Activated T-cell treated with anti-CD3 and anti-CD28 coated beads for 48 hours (primary cell): ENCODE measurements at regions not wholly inside any gene's neighbourhood (a gene's known extent, or its start where the extent isn't known, plus 50 kb on each side); places are given as distances from the start of the nearest gene placed in this dataset.

Source experiments
- DNase-seq: peaks from one replicate; pipeline ENCODE4 v3.0.0-alpha.2; 2020; ENCODE audit warnings: low read depth

GRCh38 chr3:59545374-59545773 is 495.5 kb upstream of the CFAP20DC start:
- no peak for DNase-seq

GRCh38 chr3:59542276-59542675 is 492.5 kb upstream of the CFAP20DC start:
- DNase-seq: no peak

DNA sequence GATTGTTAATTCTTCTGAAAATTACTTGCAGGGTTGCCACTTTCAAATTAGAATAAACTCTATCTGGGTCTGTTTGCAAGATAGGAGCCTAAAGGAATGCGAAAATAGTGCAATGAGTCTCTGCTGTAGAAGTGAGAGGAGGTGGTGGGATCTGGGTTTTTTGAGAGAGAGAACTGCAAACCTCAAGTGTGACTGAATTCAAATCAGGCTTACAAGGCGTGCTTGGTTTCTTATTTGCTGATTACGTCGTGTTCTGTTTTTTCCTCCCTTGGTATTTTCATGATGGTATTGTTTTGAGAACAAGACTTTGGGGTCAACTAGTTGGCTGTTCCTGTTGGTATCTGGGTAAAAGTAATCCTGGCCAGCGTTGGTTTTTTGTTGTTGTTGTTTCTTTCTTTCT is 490.9 kb upstream of the CFAP20DC start:
- DNase-seq: no peak

- no peak for DNase-seq
Measured at GRCh38 chr3:59540241-59540640, 490.4 kb upstream of the CFAP20DC start.

GRCh38 chr3:59538753-59539432 is 489.1 kb upstream of the CFAP20DC start:
- DNase-seq: no peak

- DNase-seq: no peak
Measured at GRCh38 chr3:59535791-59536221, 486.0 kb upstream of the CFAP20DC start.

- no peak for DNase-seq
Measured at GRCh38 chr3:59531994-59532393, 482.2 kb upstream of the CFAP20DC start.

- DNase-seq: no peak
Measured at GRCh38 chr3:59531066-59531745, 481.4 kb upstream of the CFAP20DC start.

- no peak for DNase-seq
Measured at GRCh38 chr3:59528251-59528650, 478.4 kb upstream of the CFAP20DC start.

- DNase-seq: no peak
Measured at GRCh38 chr3:59527493-59527892, 477.7 kb upstream of the CFAP20DC start.

DNA sequence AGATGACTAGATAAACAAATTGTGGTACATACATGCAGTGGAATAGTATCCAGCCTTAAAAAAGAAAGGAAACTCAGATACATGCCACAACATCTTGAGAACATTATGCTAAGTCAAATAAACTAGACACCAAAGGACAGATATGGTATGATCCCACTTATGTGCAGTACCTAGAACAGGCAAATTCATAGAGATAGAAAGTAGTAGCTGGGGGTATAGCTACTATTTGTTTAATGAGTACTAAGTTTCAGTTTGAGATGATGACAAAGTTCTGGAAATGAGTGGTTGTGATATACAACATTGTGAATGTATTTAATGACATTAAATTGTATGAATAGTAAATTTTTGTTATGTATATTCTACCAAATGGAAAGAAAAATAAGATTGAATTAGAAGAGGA is 477.2 kb upstream of the CFAP20DC start:
- no peak for DNase-seq

- no peak for DNase-seq
Measured at GRCh38 chr3:59522550-59522949, 472.7 kb upstream of the CFAP20DC start.

DNA sequence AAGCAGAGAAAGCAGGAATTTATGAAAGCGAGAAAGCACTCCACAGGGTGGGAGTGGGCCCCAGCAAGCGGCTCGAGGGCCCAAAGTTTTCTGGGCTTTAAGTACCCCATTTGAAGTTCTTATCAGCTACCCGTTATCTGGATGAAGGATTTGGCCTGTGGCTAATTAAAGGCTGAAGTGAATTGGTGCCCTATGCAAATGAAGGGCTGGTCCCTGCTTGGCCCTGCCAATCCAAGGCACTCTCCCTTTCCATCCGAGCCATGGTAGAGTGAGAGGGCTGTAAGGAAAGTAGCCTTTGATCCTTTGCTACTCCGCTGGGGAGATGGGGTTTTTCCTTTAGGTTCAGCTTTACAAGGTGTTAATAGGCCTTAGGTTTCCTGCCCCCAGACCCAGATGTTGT is 469.3 kb upstream of the CFAP20DC start:
- no peak for DNase-seq

- DNase-seq: no peak
Measured at GRCh38 chr3:59518283-59519055, 468.6 kb upstream of the CFAP20DC start.

DNA sequence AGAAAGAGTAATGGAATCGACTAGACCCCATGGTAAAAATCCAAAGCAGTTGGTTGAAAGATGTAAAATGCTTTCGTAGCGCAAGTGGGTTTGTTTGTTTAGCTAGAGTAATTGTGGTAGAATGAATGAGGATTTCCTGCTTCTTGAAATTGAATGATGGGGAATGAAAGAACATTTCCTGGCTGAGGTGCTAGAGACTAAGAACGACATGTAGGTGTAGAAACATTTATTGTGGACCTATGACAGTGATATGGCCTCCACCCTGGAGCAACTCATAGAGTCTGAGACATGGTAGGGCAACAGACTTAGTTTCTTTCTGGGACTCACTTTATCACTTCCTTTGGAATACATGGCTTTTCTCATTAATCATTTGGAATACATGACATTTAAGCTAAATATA is 467.6 kb upstream of the CFAP20DC start:
- DNase-seq: no peak

DNA sequence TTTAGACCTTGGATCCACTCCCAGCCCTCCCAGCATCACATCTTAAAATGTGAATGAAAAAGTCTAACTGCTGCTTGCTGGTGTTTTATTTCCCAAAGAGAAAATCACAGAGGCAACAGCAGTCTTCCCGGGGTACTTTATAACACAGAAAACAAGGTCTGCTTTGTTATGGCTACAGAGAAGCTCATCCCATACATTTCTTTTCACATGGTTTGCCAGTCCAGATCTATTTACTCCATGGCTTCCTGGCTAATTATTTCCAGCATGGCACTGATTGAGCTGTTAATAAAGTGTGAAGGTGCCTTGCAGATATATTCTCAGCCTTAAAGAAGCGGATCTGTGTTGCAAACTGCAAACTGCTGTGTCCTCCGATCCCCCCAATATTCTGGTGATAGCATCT is 466.1 kb upstream of the CFAP20DC start:
- DNase-seq: no peak

- no peak for DNase-seq
Measured at GRCh38 chr3:59514865-59515482, 465.1 kb upstream of the CFAP20DC start.

- DNase-seq: no peak
Measured at GRCh38 chr3:59513570-59513969, 463.7 kb upstream of the CFAP20DC start.

DNA sequence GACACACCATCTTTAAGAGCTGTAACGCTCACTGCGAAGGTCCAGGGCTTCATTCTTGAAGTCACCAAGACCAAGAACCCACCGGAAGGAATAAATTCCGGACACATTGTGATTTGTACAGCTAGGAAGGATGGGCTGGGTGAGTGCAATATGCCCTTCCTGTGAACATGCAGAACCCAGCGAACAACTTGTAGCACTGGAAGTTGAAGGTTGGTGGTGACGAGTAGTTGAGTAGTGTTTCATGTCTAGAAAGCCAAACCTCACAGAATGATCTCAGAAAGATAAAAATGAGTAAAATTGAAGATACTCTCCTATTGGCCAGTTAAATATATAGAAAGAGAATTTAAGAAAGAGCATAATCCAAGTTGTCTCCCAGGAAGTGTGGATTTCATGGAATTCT is 462.2 kb upstream of the CFAP20DC start:
- DNase-seq: no peak

GRCh38 chr3:59510576-59510975 is 460.8 kb upstream of the CFAP20DC start:
- DNase-seq: no peak

DNA sequence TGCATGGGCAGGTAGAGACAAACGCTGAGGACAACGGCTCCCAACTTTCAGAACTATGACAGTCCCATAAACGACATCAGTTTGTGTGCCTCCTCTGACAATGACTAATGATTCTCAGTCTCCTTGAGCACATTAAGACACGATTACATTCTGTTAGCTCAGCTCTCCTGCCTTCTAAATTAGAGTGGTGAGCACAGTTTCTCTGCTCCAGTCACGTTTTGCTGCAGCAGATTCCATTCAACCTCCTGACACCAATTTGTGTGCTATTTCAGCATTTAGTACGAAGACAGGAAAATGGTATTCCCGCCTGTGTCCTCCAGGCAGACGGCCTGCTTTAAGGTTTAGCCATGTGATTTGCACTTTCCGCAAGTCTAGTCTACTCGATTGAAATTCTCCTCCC is 458.4 kb upstream of the CFAP20DC start:
- no peak for DNase-seq

DNA sequence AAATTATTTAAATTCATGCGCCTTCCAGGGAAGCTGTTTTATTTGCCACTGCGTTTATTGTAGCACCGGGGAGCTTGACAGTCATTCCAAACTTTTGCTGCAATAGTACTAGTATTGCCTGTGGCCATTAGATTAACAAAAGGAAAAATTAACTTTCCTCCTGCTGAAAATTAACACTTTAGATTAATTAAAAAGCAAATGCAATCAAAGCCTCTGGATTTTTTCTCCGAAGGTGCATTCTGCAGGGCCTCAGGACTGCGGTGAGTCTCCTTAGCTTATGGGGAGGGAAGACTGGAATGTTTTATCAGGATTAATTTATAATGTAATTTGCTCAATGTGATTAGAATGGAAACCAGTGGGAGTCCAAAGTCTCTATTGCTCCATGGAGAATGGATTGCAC is 456.4 kb upstream of the CFAP20DC start:
- DNase-seq: no peak

DNA sequence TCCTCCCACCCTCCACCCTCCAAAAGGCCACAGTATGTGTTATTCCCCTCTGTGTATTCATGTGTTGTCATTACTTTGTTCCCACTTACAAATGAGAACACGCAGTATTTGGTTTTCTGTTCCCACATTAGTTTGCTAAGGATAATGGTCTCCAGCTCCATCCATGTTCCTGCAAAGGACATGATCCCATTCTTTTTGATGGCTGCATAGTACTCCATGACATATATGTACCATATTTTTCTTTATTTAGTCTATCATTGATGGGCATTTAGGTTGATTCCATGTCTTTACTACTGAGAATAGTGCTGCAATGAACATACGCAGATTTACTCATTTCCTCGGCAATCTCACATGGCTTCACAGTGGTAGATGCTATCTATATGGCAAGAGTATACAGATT is 453.6 kb upstream of the CFAP20DC start:
- DNase-seq: no peak
